B cell (primary cell): ENCODE measurements at regions not wholly inside any gene's neighbourhood (a gene's known extent, or its start where the extent isn't known, plus 50 kb on each side); places are given as distances from the start of the nearest gene placed in this dataset.
"Not testable (repeated sequence)": the region's sequence is repeated elsewhere in the genome, so short reads cannot be mapped to it uniquely, and the experiment has no call there.

Experiments
- ATAC-seq: fragments of 200-7000 bp; cut with Tn5 transposase; one replicate; pipeline ENCODE4 v1.10.0; 2021; ENCODE audit warnings: low read depth, mild to moderate bottlenecking, moderate number of reproducible peaks, moderate library complexity
- CTCF ChIA-PET: fragments of 350-600 bp; sonication (Branson Sonifier 250); formaldehyde crosslinking; loops from one replicate; lab custom pipeline; 2021; ENCODE audit warnings: antibody characterized with exemption, inconsistent platforms; lab: Charles Lee
- POLR2A ChIA-PET: fragments of 350-600 bp; sonication (Branson Sonifier 250); formaldehyde crosslinking; loops from one replicate; lab custom pipeline; 2021; ENCODE audit warnings: antibody characterized with exemption; lab: Charles Lee
- DNase-seq: peaks from one replicate; pipeline ENCODE4 v3.0.0; 2013
- H2AFZ ChIP-seq: 2 replicates; pipeline ENCODE4 v1.6.1; 2012; ENCODE audit warnings: mild to moderate bottlenecking, low read depth, low read length; ENCODE audit not compliant: insufficient read depth, poor library complexity, severe bottlenecking
- H3K27ac ChIP-seq, 2 donors: 1 replicate in 1 of 2; 2 replicates in 1 of 2; pipeline ENCODE4 v1.5.1; 2012 to 2013; ENCODE audit warnings: low read length in 2 of 2, mild to moderate bottlenecking in 2 of 2, moderate library complexity in 1 of 2
- H3K27me3 ChIP-seq, 4 experiments: fragments of 200-600 bp in 1 of 4; sonication (generic) in 1 of 4; replicated peaks in 1 of 4; 1 replicate in 2 of 4; 2 replicates in 2 of 4; pipeline versions ENCODE4 v1.6.1 to v1.7.0; 2013 to 2016; ENCODE audit warnings: low read length in 3 of 4, mild to moderate bottlenecking in 2 of 4, mixed read lengths in 1 of 4, moderate library complexity in 1 of 4; ENCODE audit not compliant: insufficient read depth in 4 of 4, control insufficient read depth in 3 of 4; ENCODE audit errors: control extremely low read depth in 1 of 4
- H3K36me3 ChIP-seq, 2 experiments: replicated peaks in 1 of 2; 1 replicate in 1 of 2; 2 replicates in 1 of 2; pipeline versions ENCODE4 v1.6.1 to v1.7.1; 2013; ENCODE audit warnings: low read length in 1 of 2; ENCODE audit not compliant: insufficient read depth in 2 of 2, control insufficient read depth in 1 of 2; ENCODE audit errors: control extremely low read depth in 1 of 2, extremely low read depth in 1 of 2
- H3K4me1 ChIP-seq, 2 donors: fragments of 200-600 bp in 1 of 2; sonication (generic) in 1 of 2; 1 replicate in 1 of 2; 2 replicates in 1 of 2; pipeline versions ENCODE4 v1.5.1 to v1.6.1; 2013 to 2017; ENCODE audit warnings: low read length in 2 of 2; ENCODE audit not compliant: control insufficient read depth in 2 of 2, insufficient read depth in 2 of 2
- H3K4me2 ChIP-seq: replicated peaks from 2 replicates; pipeline ENCODE3; 2012; ENCODE audit warnings: mild to moderate bottlenecking, low read depth, low read length; ENCODE audit not compliant: poor library complexity, severe bottlenecking
- H3K4me3 ChIP-seq, 5 experiments: fragments of 200-600 bp in 1 of 5; sonication (generic) in 1 of 5; 1 replicate in 3 of 5; 2 replicates in 2 of 5; pipeline versions ENCODE4 v1.5.1 to v1.7.0; 2011 to 2016; ENCODE audit warnings: low read length in 4 of 5, mild to moderate bottlenecking in 4 of 5, low read depth in 2 of 5, control low read depth in 1 of 5, moderate library complexity in 1 of 5; ENCODE audit not compliant: insufficient read depth in 1 of 5; ENCODE audit errors: control extremely low read depth in 1 of 5, extremely low read depth in 1 of 5
- H3K79me2 ChIP-seq: fragments of 200-600 bp; sonication (generic); one replicate; pipeline ENCODE4 v1.6.0; 2016; ENCODE audit warnings: low read length; ENCODE audit not compliant: control insufficient read depth, insufficient read depth
- H3K9ac ChIP-seq: fragments of 200-600 bp; sonication (generic); 2 replicates; pipeline ENCODE4 v1.6.1; 2017; ENCODE audit warnings: mild to moderate bottlenecking, low read length, moderate library complexity
- H3K9me3 ChIP-seq, 3 donors: one replicate each; pipeline versions ENCODE4 v1.6.1 to v1.7.1; 2013; ENCODE audit warnings: low read length in 2 of 3; ENCODE audit not compliant: control insufficient read depth in 2 of 3, insufficient read depth in 1 of 3; ENCODE audit errors: control extremely low read depth in 1 of 3
- H4K20me1 ChIP-seq: 2 replicates; pipeline ENCODE4 v1.6.0; 2012; ENCODE audit warnings: mild to moderate bottlenecking, low read length; ENCODE audit not compliant: insufficient read depth, control insufficient read depth, poor library complexity, severe bottlenecking
- H3K27ac Mint-ChIP-seq: one replicate; pipeline ENCODE4 v1.8.0; 2021; ENCODE audit warnings: mixed read lengths
- H3K27me3 Mint-ChIP-seq: one replicate; pipeline ENCODE4 v1.8.0; 2021; ENCODE audit warnings: mixed read lengths
- H3K4me1 Mint-ChIP-seq: one replicate; pipeline ENCODE4 v1.8.0; 2021; ENCODE audit warnings: mixed read lengths
- H3K4me3 Mint-ChIP-seq: one replicate; pipeline ENCODE4 v1.8.0; 2021; ENCODE audit warnings: mixed read lengths
- H3K9me3 Mint-ChIP-seq: one replicate; pipeline ENCODE4 v1.8.0; 2022; ENCODE audit warnings: mixed read lengths; ENCODE audit not compliant: insufficient read depth
- EZH2 ChIP-seq: IDR thresholded peaks from 2 replicates; pipeline ENCODE4 v1.6.1; 2012; ENCODE audit warnings: borderline replicate concordance, low read depth, mild to moderate bottlenecking, moderate library complexity, low read length; ENCODE audit not compliant: insufficient read depth, poor library complexity, severe bottlenecking
- WGBS: methylation state at CpG from one replicate; pipeline ENCODE4 v1.1.5; 2013; ENCODE audit warnings: missing lambda C conversion rate; ENCODE audit not compliant: insufficient coverage; 5-methylcytosine and 5-hydroxymethylcytosine counted together
- intact Hi-C: fragments of 100-400 bp; cut with micrococcal nuclease; formaldehyde crosslinking; loops from one replicate; pipeline ENCODE4 v1.10.0; 2022
- TF ChIP-seq, protein P1 (sequence below): fragments of 200-600 bp; IDR thresholded peaks from one replicate; pipeline ENCODE4 v1.8.0; 2022; ENCODE audit warnings: antibody characterized with exemption, mild to moderate bottlenecking

GRCh38 chr5:130400091-130400490 lies 495.8 kb downstream of the CHSY3 start:
- Histone ChIP-seq H3K79me2 (no peaks in the 10 kb centered on the region), H3K4me2 (no peak overlapping the region), H3K27ac (no peak overlapping the region), H3K4me3 (no peak overlapping the region), H3K9me3 (no peaks in the 10 kb centered on the region), H3K9ac (no peak overlapping the region), H3K27me3 (no peaks in the 10 kb centered on the region), H4K20me1 (no peaks in the 10 kb centered on the region), H3K36me3 (no peaks in the 10 kb centered on the region), H3K4me1 (no peaks in the 10 kb centered on the region), H2AFZ (no peak overlapping the region)
- intact Hi-C loops, result no loop called here
- DNase-seq (no peak), ATAC-seq (no peak)
- no peaks in the 10 kb centered on the region for H3K27me3 Mint-ChIP-seq
- H3K27ac Mint-ChIP-seq, result no peak overlapping the region
- no peak overlapping the region for H3K4me3 Mint-ChIP-seq
- TF ChIP-seq, protein P1, sequence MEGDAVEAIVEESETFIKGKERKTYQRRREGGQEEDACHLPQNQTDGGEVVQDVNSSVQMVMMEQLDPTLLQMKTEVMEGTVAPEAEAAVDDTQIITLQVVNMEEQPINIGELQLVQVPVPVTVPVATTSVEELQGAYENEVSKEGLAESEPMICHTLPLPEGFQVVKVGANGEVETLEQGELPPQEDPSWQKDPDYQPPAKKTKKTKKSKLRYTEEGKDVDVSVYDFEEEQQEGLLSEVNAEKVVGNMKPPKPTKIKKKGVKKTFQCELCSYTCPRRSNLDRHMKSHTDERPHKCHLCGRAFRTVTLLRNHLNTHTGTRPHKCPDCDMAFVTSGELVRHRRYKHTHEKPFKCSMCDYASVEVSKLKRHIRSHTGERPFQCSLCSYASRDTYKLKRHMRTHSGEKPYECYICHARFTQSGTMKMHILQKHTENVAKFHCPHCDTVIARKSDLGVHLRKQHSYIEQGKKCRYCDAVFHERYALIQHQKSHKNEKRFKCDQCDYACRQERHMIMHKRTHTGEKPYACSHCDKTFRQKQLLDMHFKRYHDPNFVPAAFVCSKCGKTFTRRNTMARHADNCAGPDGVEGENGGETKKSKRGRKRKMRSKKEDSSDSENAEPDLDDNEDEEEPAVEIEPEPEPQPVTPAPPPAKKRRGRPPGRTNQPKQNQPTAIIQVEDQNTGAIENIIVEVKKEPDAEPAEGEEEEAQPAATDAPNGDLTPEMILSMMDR, result no peak
- no peak for TF ChIP-seq EZH2
- ChIA-PET POLR2A (no interaction called here), CTCF (no interaction called here)
- H3K4me1 Mint-ChIP-seq, result no peaks in the 10 kb centered on the region
- no peaks in the 10 kb centered on the region for H3K9me3 Mint-ChIP-seq

GRCh38 chr5:130398825-130399224 lies 494.6 kb downstream of the CHSY3 start:
- Histone ChIP-seq H3K36me3 (no peaks in the 10 kb centered on the region), H3K27ac (no peak overlapping the region), H3K9ac (no peak overlapping the region), H3K4me2 (no peak overlapping the region), H3K4me1 (no peaks in the 10 kb centered on the region), H2AFZ (no peak overlapping the region), H3K79me2 (no peaks in the 10 kb centered on the region), H3K27me3 (no peaks in the 10 kb centered on the region), H4K20me1 (no peaks in the 10 kb centered on the region), H3K4me3 (no peak overlapping the region), H3K9me3 (no peaks in the 10 kb centered on the region)
- no peaks in the 10 kb centered on the region for H3K27me3 Mint-ChIP-seq
- H3K27ac Mint-ChIP-seq, result no peak overlapping the region
- WGBS, result 88% methylated on average over 4 of the region's 4 CpGs
- intact Hi-C loops, result no loop called here
- no peak for ATAC-seq
- no peaks in the 10 kb centered on the region for H3K9me3 Mint-ChIP-seq
- no peaks in the 10 kb centered on the region for H3K4me1 Mint-ChIP-seq
- CTCF ChIA-PET, result no interaction called here
- POLR2A ChIA-PET, result no interaction called here
- H3K4me3 Mint-ChIP-seq, result no peak overlapping the region
- DNase-seq, result no peak
- TF ChIP-seq, protein P1, result no peak
- no peak for TF ChIP-seq EZH2

DNA sequence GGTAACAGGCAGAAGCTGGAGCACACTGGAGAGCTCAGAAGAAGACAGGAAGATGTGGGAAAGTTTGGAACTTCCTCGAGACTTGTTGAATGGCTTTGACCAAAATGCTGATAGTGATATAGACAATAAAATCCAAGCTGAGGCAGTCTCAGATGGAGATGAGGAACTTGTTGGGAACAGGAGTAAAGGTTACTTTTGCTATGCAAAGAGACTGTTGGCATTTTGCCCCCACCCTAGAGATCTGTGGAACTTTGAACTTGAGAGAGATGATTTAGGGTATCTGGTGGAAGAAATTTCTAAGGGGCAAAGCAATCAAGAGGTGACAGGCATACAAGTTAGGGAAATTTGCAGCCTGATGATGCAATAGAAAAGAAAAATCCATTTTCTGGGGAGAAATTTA lies 493.5 kb downstream of the CHSY3 start:
- H3K27me3 Mint-ChIP-seq, intact Hi-C loops, H3K79me2 ChIP-seq, H3K4me2 ChIP-seq, H3K4me1 Mint-ChIP-seq, H3K27ac ChIP-seq, H3K36me3 ChIP-seq, ATAC-seq, CTCF ChIA-PET, H3K4me3 ChIP-seq, H3K4me3 Mint-ChIP-seq, H3K27me3 ChIP-seq, H4K20me1 ChIP-seq, H2AFZ ChIP-seq, POLR2A ChIA-PET, H3K9me3 ChIP-seq, DNase-seq, H3K4me1 ChIP-seq, H3K9ac ChIP-seq, H3K27ac Mint-ChIP-seq, H3K9me3 Mint-ChIP-seq: not testable (repeated sequence)
- 89% methylated on average over 1 of the region's 1 CpG for WGBS
